ENCODE measurements at regions not wholly inside any gene's neighbourhood (a gene's known extent, or its start where the extent isn't known, plus 50 kb on each side); places are given as distances from the start of the nearest gene placed in this dataset. TPM values are rescaled to one million over a fixed set of nuclear protein-coding genes. Genes with fewer than 3 reads are reported as not detected.
A peak's percentile ranks its signal among the peaks of the same experiment; 100 is the strongest.

DNA sequence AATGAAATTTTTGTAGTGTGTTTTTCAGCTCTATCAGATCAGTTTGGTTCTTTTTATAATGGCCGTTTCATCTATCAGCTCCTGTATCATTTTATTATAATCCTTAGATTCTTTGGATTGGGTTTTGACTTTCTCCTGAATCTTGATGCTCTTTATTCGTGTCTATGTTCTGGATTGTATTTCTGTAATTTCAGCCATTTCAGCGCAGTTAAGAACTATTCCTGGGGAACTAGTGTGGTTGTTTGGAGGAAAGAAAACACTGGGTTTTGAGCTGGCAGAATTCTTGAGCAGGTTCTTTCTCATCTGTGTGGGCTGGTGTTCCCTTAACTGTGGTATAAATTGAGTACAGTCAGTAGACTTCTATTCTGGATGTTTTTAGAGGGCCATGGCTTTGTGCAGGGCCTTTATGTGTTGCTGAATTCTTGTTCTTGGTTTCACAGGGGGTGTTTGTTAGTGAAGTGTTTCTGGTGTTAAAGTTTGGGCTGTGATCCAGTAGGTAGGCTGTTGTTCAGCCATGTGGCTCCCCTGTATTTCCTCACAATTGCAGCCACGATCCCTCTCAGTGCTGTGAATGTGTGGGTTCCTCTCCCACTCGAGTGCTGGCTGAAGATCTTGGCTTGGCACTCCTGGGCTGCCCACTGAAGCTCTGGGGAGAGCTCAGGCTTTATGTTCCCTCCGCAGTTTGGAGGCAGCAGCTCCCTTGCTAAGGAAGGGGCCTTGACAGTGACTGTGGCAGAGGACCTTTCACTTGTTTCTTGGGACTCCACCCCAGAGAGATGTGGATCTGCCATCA, 56.0 kb upstream of the CCDC190 start:
- TF ChIP-seq, protein P1, sequence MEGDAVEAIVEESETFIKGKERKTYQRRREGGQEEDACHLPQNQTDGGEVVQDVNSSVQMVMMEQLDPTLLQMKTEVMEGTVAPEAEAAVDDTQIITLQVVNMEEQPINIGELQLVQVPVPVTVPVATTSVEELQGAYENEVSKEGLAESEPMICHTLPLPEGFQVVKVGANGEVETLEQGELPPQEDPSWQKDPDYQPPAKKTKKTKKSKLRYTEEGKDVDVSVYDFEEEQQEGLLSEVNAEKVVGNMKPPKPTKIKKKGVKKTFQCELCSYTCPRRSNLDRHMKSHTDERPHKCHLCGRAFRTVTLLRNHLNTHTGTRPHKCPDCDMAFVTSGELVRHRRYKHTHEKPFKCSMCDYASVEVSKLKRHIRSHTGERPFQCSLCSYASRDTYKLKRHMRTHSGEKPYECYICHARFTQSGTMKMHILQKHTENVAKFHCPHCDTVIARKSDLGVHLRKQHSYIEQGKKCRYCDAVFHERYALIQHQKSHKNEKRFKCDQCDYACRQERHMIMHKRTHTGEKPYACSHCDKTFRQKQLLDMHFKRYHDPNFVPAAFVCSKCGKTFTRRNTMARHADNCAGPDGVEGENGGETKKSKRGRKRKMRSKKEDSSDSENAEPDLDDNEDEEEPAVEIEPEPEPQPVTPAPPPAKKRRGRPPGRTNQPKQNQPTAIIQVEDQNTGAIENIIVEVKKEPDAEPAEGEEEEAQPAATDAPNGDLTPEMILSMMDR (IDR thresholded peaks at IDR 0.05; ENCODE audit: insufficient read depth, low read depth, low read length) = no peak

GRCh38 chr1:162916407-162916806, 55.4 kb upstream of the CCDC190 start:
- TF ChIP-seq, protein P1 (IDR thresholded peaks at IDR 0.05; ENCODE audit: insufficient read depth, low read depth, low read length) = no peak
- H3K4me3 ChIP-seq (ENCODE audit: low read depth, low read length) = no peak overlapping the region
- peak; percentile 57 for DNase-seq (ENCODE audit: low read depth)

More for the DNA sequence above, 56.0 kb upstream of the CCDC190 start:
- DNase-seq (ENCODE audit: low read depth) = no peak
- H3K4me3 ChIP-seq (ENCODE audit: low read depth, low read length) = no peak overlapping the region

- TF ChIP-seq, protein P1 (IDR thresholded peaks at IDR 0.05; ENCODE audit: insufficient read depth, low read depth, low read length) = no peak
- no peak overlapping the region for H3K4me3 ChIP-seq (ENCODE audit: low read depth, low read length)
- no peak for DNase-seq (ENCODE audit: low read depth)
Observed at GRCh38 chr1:162914601-162915000, 53.6 kb upstream of the CCDC190 start.

- no peak for DNase-seq (ENCODE audit: low read depth)
- H3K4me3 ChIP-seq (ENCODE audit: low read depth, low read length) = no peak overlapping the region
- TF ChIP-seq, protein P1 (IDR thresholded peaks at IDR 0.05; ENCODE audit: insufficient read depth, low read depth, low read length) = no peak
Observed at GRCh38 chr1:162913345-162913744, 52.4 kb upstream of the CCDC190 start.

DNA sequence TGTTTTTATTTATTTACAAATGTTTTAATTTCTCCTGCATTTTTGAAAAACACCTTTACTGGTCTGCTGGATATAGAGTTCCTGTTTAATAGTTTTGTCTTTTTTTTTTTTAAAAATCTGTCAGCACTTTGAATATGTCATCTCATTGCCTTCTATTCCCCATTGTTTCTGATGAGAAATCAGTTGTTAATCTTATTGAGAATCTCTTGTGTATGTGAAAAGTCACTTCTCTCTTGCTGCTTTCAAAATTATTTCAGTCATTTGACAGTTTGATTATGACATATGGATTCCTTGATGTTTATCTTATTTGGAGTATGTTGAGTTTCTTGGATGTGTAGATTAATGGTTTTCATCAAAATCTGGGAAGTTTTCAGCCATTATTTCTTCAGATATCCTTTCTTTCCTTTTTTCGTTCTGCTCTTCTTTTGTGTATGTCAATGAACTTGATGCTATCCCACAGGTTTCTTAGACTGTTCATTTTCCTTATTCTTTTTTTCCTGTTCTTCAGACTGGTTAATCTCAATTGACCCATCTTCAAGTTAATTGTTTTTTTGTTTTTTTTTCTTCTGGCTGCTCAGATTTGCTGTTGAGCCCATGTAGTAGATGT, 51.2 kb upstream of the CCDC190 start:
- no peak for DNase-seq (ENCODE audit: low read depth)
- TF ChIP-seq, protein P1 (IDR thresholded peaks at IDR 0.05; ENCODE audit: insufficient read depth, low read depth, low read length) = no peak
- H3K4me3 ChIP-seq (ENCODE audit: low read depth, low read length) = no peak overlapping the region

Small RNA genes in the stretch of these regions (small RNA-seq; reads per million reads assigned to genes)
- not detected for gene AL392003.1

All from fibroblast of villous mesenchyme (primary cell).